ENCODE measurements at regions not wholly inside any gene's neighbourhood (a gene's known extent, or its start where the extent isn't known, plus 50 kb on each side); places are given as distances from the start of the nearest gene placed in this dataset.

DNA sequence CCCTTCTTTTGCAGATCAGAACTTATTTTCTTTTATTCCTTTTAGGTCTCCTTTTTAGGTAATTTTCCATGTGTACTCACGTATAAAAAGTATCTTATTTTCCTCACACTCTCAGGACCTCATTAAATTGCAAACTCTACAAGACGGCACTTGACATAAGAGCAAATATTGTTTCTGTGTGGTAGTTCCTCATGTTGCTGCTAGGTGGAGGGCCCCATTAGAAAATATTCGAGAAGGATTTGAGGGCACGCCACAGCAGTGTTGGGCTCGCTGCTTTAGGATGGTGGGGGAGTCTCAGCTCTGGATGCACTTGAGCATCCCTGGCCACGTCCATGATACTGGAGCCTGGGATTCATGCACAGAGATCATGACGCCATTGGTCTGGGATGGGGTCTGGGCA, 64.9 kb upstream of the ZFP64 start:
- TF ChIP-seq POLR2AphosphoS5 (IDR thresholded peaks at IDR 0.05) (no peak), POLR2A (IDR thresholded peaks at IDR 0.05; ENCODE audit: low read depth) (no peak), EP300 (IDR thresholded peaks at IDR 0.05) (no peak)
- TF ChIP-seq, protein P1, sequence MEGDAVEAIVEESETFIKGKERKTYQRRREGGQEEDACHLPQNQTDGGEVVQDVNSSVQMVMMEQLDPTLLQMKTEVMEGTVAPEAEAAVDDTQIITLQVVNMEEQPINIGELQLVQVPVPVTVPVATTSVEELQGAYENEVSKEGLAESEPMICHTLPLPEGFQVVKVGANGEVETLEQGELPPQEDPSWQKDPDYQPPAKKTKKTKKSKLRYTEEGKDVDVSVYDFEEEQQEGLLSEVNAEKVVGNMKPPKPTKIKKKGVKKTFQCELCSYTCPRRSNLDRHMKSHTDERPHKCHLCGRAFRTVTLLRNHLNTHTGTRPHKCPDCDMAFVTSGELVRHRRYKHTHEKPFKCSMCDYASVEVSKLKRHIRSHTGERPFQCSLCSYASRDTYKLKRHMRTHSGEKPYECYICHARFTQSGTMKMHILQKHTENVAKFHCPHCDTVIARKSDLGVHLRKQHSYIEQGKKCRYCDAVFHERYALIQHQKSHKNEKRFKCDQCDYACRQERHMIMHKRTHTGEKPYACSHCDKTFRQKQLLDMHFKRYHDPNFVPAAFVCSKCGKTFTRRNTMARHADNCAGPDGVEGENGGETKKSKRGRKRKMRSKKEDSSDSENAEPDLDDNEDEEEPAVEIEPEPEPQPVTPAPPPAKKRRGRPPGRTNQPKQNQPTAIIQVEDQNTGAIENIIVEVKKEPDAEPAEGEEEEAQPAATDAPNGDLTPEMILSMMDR (IDR thresholded peaks at IDR 0.05) = no peak

All from esophagus muscularis mucosa (tissue), 4 donors.